HEK293 (cell line): ENCODE measurements at regions not wholly inside any gene's neighbourhood (a gene's known extent, or its start where the extent isn't known, plus 50 kb on each side); places are given as distances from the start of the nearest gene placed in this dataset.
A peak's percentile ranks its signal among the peaks of the same experiment; 100 is the strongest.

ENCODE experiments used
- CTCF ChIA-PET: fragments of 350-600 bp; formaldehyde crosslinking; extraction: SDS; loops from one replicate; lab custom pipeline; 2021; ENCODE audit warnings: antibody characterized with exemption; lab: Yijun Ruan, JAX
- POLR2A ChIA-PET: fragments of 300-600 bp; formaldehyde crosslinking; extraction: SDS; loops from one replicate; lab custom pipeline; 2020; ENCODE audit warnings: antibody characterized with exemption, inconsistent platforms; lab: Yijun Ruan, JAX
- H3K27ac ChIP-seq: fragments of 200-500 bp; sonication (Bioruptor generic); 2 replicates; pipeline ENCODE4 v1.5.1; 2014; ENCODE audit warnings: low read depth, low read length, control low read depth, inconsistent platforms; ENCODE audit errors: extremely low read depth
- H3K36me3 ChIP-seq, 2 experiments: fragments of 200-500 bp in 1 of 2; sonication (Bioruptor generic) in 1 of 2; 1 replicate in 1 of 2; 2 replicates in 1 of 2; pipeline ENCODE4 v1.5.1; 2014 to 2017; ENCODE audit warnings: inconsistent platforms in 2 of 2, low read length in 2 of 2; ENCODE audit not compliant: control insufficient read depth in 2 of 2, insufficient read depth in 1 of 2
- H3K4me1 ChIP-seq: fragments of 200-500 bp; sonication (Bioruptor generic); 2 replicates; pipeline ENCODE4 v1.5.1; 2014; ENCODE audit warnings: mild to moderate bottlenecking, low read length, inconsistent platforms; ENCODE audit not compliant: control insufficient read depth, insufficient read depth
- H3K4me3 ChIP-seq: 2 replicates; pipeline ENCODE4 v1.5.1; 2011; ENCODE audit warnings: low read depth, mild to moderate bottlenecking, control low read depth, low read length, moderate library complexity
- H3K9me3 ChIP-seq: fragments of 200-500 bp; sonication (Bioruptor generic); 2 replicates; pipeline ENCODE4 v1.5.1; 2014; ENCODE audit warnings: low read depth, low read length, inconsistent platforms; ENCODE audit not compliant: control insufficient read depth, insufficient read depth
- BCL11A ChIP-seq: fragments of 450-650 bp; formaldehyde crosslinking; IDR thresholded peaks from 2 replicates; pipeline ENCODE4 v1.5.1; 2016; ENCODE audit warnings: low read depth, missing biosample characterization, missing genetic modification characterization
- BCL11B ChIP-seq: fragments of 450-650 bp; formaldehyde crosslinking; IDR thresholded peaks from 2 replicates; pipeline ENCODE4 v1.5.1; 2016; ENCODE audit warnings: low read depth, missing biosample characterization, missing genetic modification characterization
- GLIS1 ChIP-seq: fragments of 450-650 bp; formaldehyde crosslinking; IDR thresholded peaks from 2 replicates; pipeline ENCODE4 v1.5.1; 2016; ENCODE audit warnings: missing biosample characterization, missing genetic modification characterization
- KLF1 ChIP-seq: fragments of 450-650 bp; formaldehyde crosslinking; IDR thresholded peaks from 2 replicates; pipeline ENCODE4 v1.5.1; 2016; ENCODE audit warnings: missing biosample characterization, missing genetic modification characterization
- MEIS1 ChIP-seq: sonication (generic); formaldehyde crosslinking; IDR thresholded peaks from 2 replicates; pipeline ENCODE4 v1.8.1; 2022; ENCODE audit warnings: missing genetic modification reagents, mild to moderate bottlenecking, borderline replicate concordance
- RBAK ChIP-seq: fragments of 450-650 bp; formaldehyde crosslinking; IDR thresholded peaks from 2 replicates; pipeline ENCODE4 v1.5.1; 2016; ENCODE audit warnings: missing biosample characterization, missing genetic modification characterization
- SALL2 ChIP-seq: fragments of 450-650 bp; formaldehyde crosslinking; IDR thresholded peaks from 2 replicates; pipeline ENCODE4 v1.5.0; 2017; ENCODE audit warnings: missing biosample characterization, mild to moderate bottlenecking, missing genetic modification characterization, borderline replicate concordance
- SCRT1 ChIP-seq: fragments of 450-650 bp; formaldehyde crosslinking; IDR thresholded peaks from 2 replicates; pipeline ENCODE4 v1.5.1; 2016; ENCODE audit warnings: missing biosample characterization, missing genetic modification characterization, borderline replicate concordance
- SCRT2 ChIP-seq: fragments of 450-650 bp; formaldehyde crosslinking; IDR thresholded peaks from 2 replicates; pipeline ENCODE4 v1.5.1; 2016; ENCODE audit warnings: missing biosample characterization, missing genetic modification characterization
- WT1 ChIP-seq: fragments of 450-650 bp; formaldehyde crosslinking; IDR thresholded peaks from 2 replicates; pipeline ENCODE4 v1.5.1; 2016; ENCODE audit warnings: missing biosample characterization, missing genetic modification characterization
- ZBTB17 ChIP-seq: fragments of 450-650 bp; formaldehyde crosslinking; IDR thresholded peaks from 2 replicates; pipeline ENCODE4 v1.5.1; 2016; ENCODE audit warnings: missing biosample characterization, missing genetic modification characterization
- ZFP37 ChIP-seq: fragments of 450-650 bp; formaldehyde crosslinking; IDR thresholded peaks from 2 replicates; pipeline ENCODE4 v1.5.1; 2016; ENCODE audit warnings: missing biosample characterization, missing genetic modification characterization
- ZNF211 ChIP-seq: fragments of 450-650 bp; formaldehyde crosslinking; IDR thresholded peaks from 2 replicates; pipeline ENCODE4 v1.5.1; 2016; ENCODE audit warnings: low read depth, missing biosample characterization, missing genetic modification characterization
- ZNF394 ChIP-seq: fragments of 450-650 bp; formaldehyde crosslinking; IDR thresholded peaks from 2 replicates; pipeline ENCODE4 v1.5.1; 2016; ENCODE audit warnings: missing biosample characterization, missing genetic modification characterization, mild to moderate bottlenecking, moderate library complexity, borderline replicate concordance
- ZNF473 ChIP-seq: fragments of 450-650 bp; formaldehyde crosslinking; IDR thresholded peaks from 2 replicates; pipeline ENCODE4 v1.5.1; 2017; ENCODE audit warnings: missing biosample characterization, missing genetic modification characterization
- ZNF561 ChIP-seq: fragments of 450-650 bp; IDR thresholded peaks from 2 replicates; pipeline ENCODE4 v1.5.1; 2018; ENCODE audit warnings: missing biosample characterization, missing genetic modification characterization, borderline replicate concordance
- ZNF621 ChIP-seq: fragments of 450-650 bp; formaldehyde crosslinking; IDR thresholded peaks from 2 replicates; pipeline ENCODE4 v1.5.1; 2017; ENCODE audit warnings: missing biosample characterization, missing genetic modification characterization
- ZNF747 ChIP-seq: fragments of 450-650 bp; formaldehyde crosslinking; IDR thresholded peaks from 2 replicates; pipeline ENCODE4 v1.5.1; 2016; ENCODE audit warnings: missing biosample characterization, missing genetic modification characterization
- ZNF791 ChIP-seq: fragments of 450-650 bp; formaldehyde crosslinking; IDR thresholded peaks from 2 replicates; pipeline ENCODE4 v1.5.1; 2016; ENCODE audit warnings: missing biosample characterization, missing genetic modification characterization
- ZNF792 ChIP-seq: fragments of 450-650 bp; formaldehyde crosslinking; IDR thresholded peaks from 2 replicates; pipeline ENCODE4 v1.5.1; 2016; ENCODE audit warnings: missing biosample characterization, missing genetic modification characterization
- ZNF830 ChIP-seq: fragments of 450-650 bp; IDR thresholded peaks from 2 replicates; pipeline ENCODE4 v1.5.0; 2018; ENCODE audit warnings: missing biosample characterization, missing genetic modification characterization, low read depth, mild to moderate bottlenecking, moderate library complexity
- ZNF837 ChIP-seq: fragments of 450-650 bp; formaldehyde crosslinking; IDR thresholded peaks from 2 replicates; pipeline ENCODE4 v1.5.1; 2016; ENCODE audit warnings: missing biosample characterization, missing genetic modification characterization
- TF ChIP-seq, protein P1 (sequence below): fragments of 450-650 bp; formaldehyde crosslinking; IDR thresholded peaks from 2 replicates; pipeline ENCODE4 v1.5.1; 2016; ENCODE audit warnings: missing biosample characterization, missing genetic modification characterization
- TF ChIP-seq, protein P2 (sequence below): fragments of 450-650 bp; formaldehyde crosslinking; IDR thresholded peaks from 2 replicates; pipeline ENCODE4 v1.5.1; 2017; ENCODE audit warnings: missing biosample characterization, missing genetic modification characterization

DNA sequence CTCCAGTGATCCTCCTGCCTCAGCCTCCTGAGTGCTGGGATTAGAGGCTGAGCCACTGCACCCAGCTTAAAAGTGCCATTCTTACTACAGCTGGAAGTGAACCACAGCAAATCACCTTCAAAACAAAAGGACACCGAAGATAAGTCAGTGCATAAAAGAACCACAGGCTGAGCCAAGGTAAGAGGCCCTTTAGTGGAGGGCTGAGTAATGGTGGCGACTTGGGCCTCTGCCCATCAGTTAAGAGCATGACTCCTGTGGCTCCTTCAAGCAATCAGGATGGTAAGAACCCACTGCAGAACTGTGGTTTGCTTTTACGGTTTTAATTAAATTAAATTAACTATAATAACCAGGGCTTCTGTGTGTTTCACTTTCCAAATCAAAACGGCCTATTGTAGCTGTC is 75.1 kb downstream of the CTAGE1 start (continued):
- TF ChIP-seq, protein P1, sequence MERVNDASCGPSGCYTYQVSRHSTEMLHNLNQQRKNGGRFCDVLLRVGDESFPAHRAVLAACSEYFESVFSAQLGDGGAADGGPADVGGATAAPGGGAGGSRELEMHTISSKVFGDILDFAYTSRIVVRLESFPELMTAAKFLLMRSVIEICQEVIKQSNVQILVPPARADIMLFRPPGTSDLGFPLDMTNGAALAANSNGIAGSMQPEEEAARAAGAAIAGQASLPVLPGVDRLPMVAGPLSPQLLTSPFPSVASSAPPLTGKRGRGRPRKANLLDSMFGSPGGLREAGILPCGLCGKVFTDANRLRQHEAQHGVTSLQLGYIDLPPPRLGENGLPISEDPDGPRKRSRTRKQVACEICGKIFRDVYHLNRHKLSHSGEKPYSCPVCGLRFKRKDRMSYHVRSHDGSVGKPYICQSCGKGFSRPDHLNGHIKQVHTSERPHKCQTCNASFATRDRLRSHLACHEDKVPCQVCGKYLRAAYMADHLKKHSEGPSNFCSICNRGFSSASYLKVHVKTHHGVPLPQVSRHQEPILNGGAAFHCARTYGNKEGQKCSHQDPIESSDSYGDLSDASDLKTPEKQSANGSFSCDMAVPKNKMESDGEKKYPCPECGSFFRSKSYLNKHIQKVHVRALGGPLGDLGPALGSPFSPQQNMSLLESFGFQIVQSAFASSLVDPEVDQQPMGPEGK (tag by site-specific recombination): peak; percentile 25; the same call in 1 of the 2 replicates
- TF ChIP-seq ZNF792 (tag by site-specific recombination) (no peak), SALL2 (tag by site-specific recombination) (no peak), SCRT2 (tag by site-specific recombination) (no peak), SCRT1 (tag by site-specific recombination) (peak; percentile 75), MEIS1 (CRISPR knock-in tag) (no peak), BCL11A (tag by site-specific recombination) (peak; percentile 52; the same call in 1 of the 2 replicates), ZNF830 (tag by site-specific recombination) (no peak), ZFP37 (tag by site-specific recombination) (no peak), ZNF621 (no peak), ZNF211 (tag by site-specific recombination) (no peak), ZBTB17 (tag by site-specific recombination) (peak; percentile 34; the same call in 1 of the 2 replicates), ZNF747 (tag by site-specific recombination) (no peak), RBAK (tag by site-specific recombination) (no peak), ZNF394 (tag by site-specific recombination) (no peak), ZNF837 (no peak), ZNF561 (tag by site-specific recombination) (peak; percentile 69; the same call in 1 of the 2 replicates), ZNF791 (tag by site-specific recombination) (no peak), ZNF473 (tag by site-specific recombination) (no peak), WT1 (0 out of 2 replicates have a peak, but pooled peaks have one; percentile 44), KLF1 (tag by site-specific recombination) (no peak)
- TF ChIP-seq, protein P2, sequence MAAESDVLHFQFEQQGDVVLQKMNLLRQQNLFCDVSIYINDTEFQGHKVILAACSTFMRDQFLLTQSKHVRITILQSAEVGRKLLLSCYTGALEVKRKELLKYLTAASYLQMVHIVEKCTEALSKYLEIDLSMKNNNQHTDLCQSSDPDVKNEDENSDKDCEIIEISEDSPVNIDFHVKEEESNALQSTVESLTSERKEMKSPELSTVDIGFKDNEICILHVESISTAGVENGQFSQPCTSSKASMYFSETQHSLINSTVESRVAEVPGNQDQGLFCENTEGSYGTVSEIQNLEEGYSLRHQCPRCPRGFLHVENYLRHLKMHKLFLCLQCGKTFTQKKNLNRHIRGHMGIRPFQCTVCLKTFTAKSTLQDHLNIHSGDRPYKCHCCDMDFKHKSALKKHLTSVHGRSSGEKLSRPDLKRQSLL (tag by site-specific recombination): no peak

DNA sequence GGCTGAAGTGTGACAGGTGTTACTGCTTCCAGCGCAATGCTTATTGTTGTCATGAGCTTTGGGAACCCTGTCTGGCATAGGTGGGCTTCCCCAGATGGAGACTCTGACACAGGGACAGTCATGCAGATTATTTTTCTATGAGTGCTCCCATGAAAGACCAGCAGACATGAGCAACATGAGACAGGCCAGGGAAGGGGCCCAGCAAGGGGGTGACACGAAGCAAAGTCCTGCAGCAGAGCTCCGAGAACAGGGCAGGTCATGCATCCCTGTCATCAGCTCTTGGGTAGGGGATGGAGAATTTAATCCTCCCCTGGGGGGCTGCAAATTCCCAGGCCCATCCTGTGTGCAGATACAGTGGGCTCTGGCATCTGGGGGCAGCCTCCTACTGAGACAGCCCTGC is 77.4 kb downstream of the CTAGE1 start:
- ChIA-PET CTCF (no interaction called here), POLR2A (no interaction called here)
- no peak for TF ChIP-seq BCL11B (tag by site-specific recombination)
- TF ChIP-seq GLIS1 (tag by site-specific recombination): peak; percentile 46; the same call in 1 of the 2 replicates
- TF ChIP-seq, all 188 proteins: peak for 1

More for the DNA sequence above, 77.4 kb downstream of the CTAGE1 start:
- no peaks in the 10 kb centered on the region for H3K9me3 ChIP-seq
- H3K4me3 ChIP-seq: no peak overlapping the region
- no peak overlapping the region for H3K27ac ChIP-seq
- H3K36me3 ChIP-seq: no peaks in the 10 kb centered on the region
- H3K4me1 ChIP-seq: peaks cover 24% of the 10 kb centered on the region
